ENCODE measurements at regions not wholly inside any gene's neighbourhood (a gene's known extent, or its start where the extent isn't known, plus 50 kb on each side); places are given as distances from the start of the nearest gene placed in this dataset.

- ATAC-seq: no peak
- no peak for DNase-seq
- Histone ChIP-seq H3K27me3 (no peaks in the 10 kb centered on the region), H3K9me3 (peaks cover 0 to 5% (median 0%) of the 10 kb centered on the region in 12 donors), H3K4me1 (no peaks in the 10 kb centered on the region), H3K4me3 (no peak overlapping the region), H3K36me3 (no peaks in the 10 kb centered on the region), H3K27ac (no peak overlapping the region)
- 85 to 97% (median 92%) methylated on average over 3 to 4 of the region's 4 CpGs for WGBS, 4 donors
- intact Hi-C loops (cut with DNase I): no loop called here
- TF ChIP-seq CTCF (IDR thresholded peaks at IDR 0.05) (no peak), POLR2A (IDR thresholded peaks at IDR 0.05) (no peak)
Measured at GRCh38 chr3:89699229-89699628, 591.8 kb downstream of the EPHA3 start.

- no peak for DNase-seq
- no peak overlapping the region for H3K27ac ChIP-seq
Measured at GRCh38 chr3:89699771-89700170, 592.4 kb downstream of the EPHA3 start.

GRCh38 chr3:89702404-89702803 lies 595.0 kb downstream of the EPHA3 start:
- ATAC-seq: no peak
- H3K9me3 ChIP-seq: peaks cover 0 to 5% (median 0%) of the 10 kb centered on the region in 12 donors
- TF ChIP-seq CTCF (IDR thresholded peaks at IDR 0.05) (no peak), POLR2A (IDR thresholded peaks at IDR 0.05) (no peak)
- WGBS, 4 donors: 73 to 90% (median 77%) methylated on average over 5 of the region's 5 CpGs
- intact Hi-C loops (cut with DNase I): no loop called here
- H3K4me3 ChIP-seq: no peak overlapping the region
- no peak overlapping the region for H3K27ac ChIP-seq
- no peaks in the 10 kb centered on the region for H3K27me3 ChIP-seq
- no peak for DNase-seq
- H3K4me1 ChIP-seq: no peaks in the 10 kb centered on the region
- no peaks in the 10 kb centered on the region for H3K36me3 ChIP-seq

More at GRCh38 chr3:89699771-89700170, 592.4 kb downstream of the EPHA3 start:
- no peak for ATAC-seq
- Histone ChIP-seq H3K4me3 (no peak overlapping the region), H3K9me3 (peaks cover 0 to 5% (median 0%) of the 10 kb centered on the region in 12 donors), H3K36me3 (no peaks in the 10 kb centered on the region), H3K4me1 (no peaks in the 10 kb centered on the region), H3K27me3 (no peaks in the 10 kb centered on the region)
- intact Hi-C loops (cut with DNase I): no loop called here
- WGBS, 4 donors: 83 to 100% (median 97%) methylated on average over 1 of the region's 1 CpG
- no peak for TF ChIP-seq CTCF (IDR thresholded peaks at IDR 0.05)
- TF ChIP-seq POLR2A (IDR thresholded peaks at IDR 0.05): no peak

- H3K36me3 ChIP-seq: no peaks in the 10 kb centered on the region
- no peak overlapping the region for H3K4me3 ChIP-seq
- intact Hi-C loops (cut with DNase I): no loop called here
- DNase-seq: no peak
- no peaks in the 10 kb centered on the region for H3K27me3 ChIP-seq
- TF ChIP-seq CTCF (IDR thresholded peaks at IDR 0.05): no peak
- TF ChIP-seq POLR2A (IDR thresholded peaks at IDR 0.05): no peak
- no peak overlapping the region for H3K27ac ChIP-seq
- ATAC-seq: no peak
- peaks cover 0 to 21% (median 0%) of the 10 kb centered on the region in 12 donors for H3K9me3 ChIP-seq
- WGBS, 4 donors: 58 to 77% (median 68%) methylated on average over 3 of the region's 3 CpGs
- no peaks in the 10 kb centered on the region for H3K4me1 ChIP-seq
Measured at GRCh38 chr3:89713196-89713595, 605.8 kb downstream of the EPHA3 start.
